ENCODE measurements at regions not wholly inside any gene's neighbourhood (a gene's known extent, or its start where the extent isn't known, plus 50 kb on each side); places are given as distances from the start of the nearest gene placed in this dataset.

- DNase-seq (ENCODE audit: low read depth, low spot score) (no peak), FAIRE-seq (no peak)
These were observed 155.7 kb downstream of the RDH14 start for GRCh38 chr2:18404708-18405107.

DNA sequence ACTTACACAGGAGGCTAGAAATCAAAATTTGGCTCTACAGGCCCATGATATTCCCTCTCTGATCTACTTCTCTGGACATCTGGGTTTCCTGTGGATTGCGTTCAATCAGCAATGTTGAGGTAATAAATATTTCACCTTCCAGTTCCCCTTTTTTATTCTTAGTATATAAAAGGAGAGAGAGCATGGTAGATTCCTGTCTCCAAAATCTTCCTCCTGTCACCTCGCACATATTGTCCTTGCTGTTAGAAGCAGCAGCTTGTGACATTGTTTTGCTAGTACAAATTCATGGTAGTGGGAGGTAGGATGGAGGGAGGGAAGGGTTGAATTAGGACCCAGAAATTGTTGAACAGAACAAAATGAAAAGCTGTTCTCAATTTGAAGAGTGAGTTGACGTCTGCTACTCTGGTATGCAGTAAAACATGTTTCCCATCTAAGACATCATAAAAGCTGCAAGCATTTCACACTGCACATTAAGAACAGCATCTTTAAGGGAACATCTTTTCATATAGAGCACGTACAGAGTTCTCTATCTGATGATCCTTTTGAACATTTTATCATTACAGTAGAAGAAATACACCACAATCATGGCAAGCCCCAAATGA, 156.4 kb downstream of the RDH14 start:
- ChIA-PET SMC1A (ENCODE audit: uncharacterized antibody, unreplicated experiment) (interaction anchor here (0.8 kb wide), 1 partner anchor 9 kb away, joined by 3 read pairs; no protein-coding TSS in a partner anchor), CTCF (interaction anchor here (1.1 to 2.4 kb wide), 6 partner anchors 9 to 24 kb away, joined by 3 to 16 read pairs (median 6); no protein-coding TSS in a partner anchor), RAD21 (ENCODE audit: unreplicated experiment) (no interaction called here), POLR2A (no interaction called here)
- intact Hi-C loops (cut with micrococcal nuclease; ENCODE audit: unreplicated experiment) (no loop called here), in situ Hi-C loops (cut with MboI) (no loop called here)
- H3K9me3 ChIP-seq (replicated peaks; ENCODE audit: control insufficient read depth, insufficient read depth, low read length): no peaks in the 10 kb centered on the region
- no peaks in the 10 kb centered on the region for H3K36me3 ChIP-seq (ENCODE audit: control insufficient read depth in 2 of 2, insufficient read depth in 2 of 2, low read length in 1 of 2)
- H3K4me1 ChIP-seq (ENCODE audit: control insufficient read depth, insufficient read depth, low read length): no peaks in the 10 kb centered on the region
- no peak overlapping the region for H3K27ac ChIP-seq (ENCODE audit: control insufficient read depth, insufficient read depth)
- no peak overlapping the region for H3K4me2 ChIP-seq (ENCODE audit: control insufficient read depth, insufficient read depth)
- no peak overlapping the region for H2AFZ ChIP-seq (ENCODE audit: control insufficient read depth, low read depth, low read length)
- no peak overlapping the region for H3K4me3 ChIP-seq
- no peak for DNase-seq (ENCODE audit: low read depth, low spot score)
- no peaks in the 10 kb centered on the region for H4K20me1 ChIP-seq (ENCODE audit: control insufficient read depth, insufficient read depth)
- 0% methylated on average over 4 of the region's 4 CpGs for WGBS (ENCODE audit: insufficient coverage, insufficient replicate concordance, low lambda C conversion rate, missing lambda C conversion rate)
- H3K9ac ChIP-seq (ENCODE audit: control insufficient read depth, insufficient read depth, low read length): no peak overlapping the region
- no peaks in the 10 kb centered on the region for H3K27me3 ChIP-seq (replicated peaks in 1 of 2; ENCODE audit: control insufficient read depth in 2 of 2, insufficient read depth in 2 of 2, low read length in 1 of 2)
- no peak for FAIRE-seq
- H3K79me2 ChIP-seq (ENCODE audit: control insufficient read depth, insufficient read depth, low read length): no peaks in the 10 kb centered on the region
- no peak for ATAC-seq
- BruUV-seq (replicated peaks): no TSS peak
- TF ChIP-seq BMI1 (IDR thresholded peaks at IDR 0.05; ENCODE audit: borderline replicate concordance): no peak
- no peak for TF ChIP-seq POLR2A (IDR thresholded peaks at IDR 0.05; ENCODE audit: low read depth, low read length)
- TF ChIP-seq SREBF2 (IDR thresholded peaks at IDR 0.05; ENCODE audit: low read length): no peak
- no peak for TF ChIP-seq MYB (IDR thresholded peaks at IDR 0.05; ENCODE audit: borderline replicate concordance, low read depth, low read length)
- no peak for TF ChIP-seq NR2C1 (IDR thresholded peaks at IDR 0.05)
- TF ChIP-seq RUNX3 (IDR thresholded peaks at IDR 0.05; ENCODE audit: low read length): no peak
- no peak for TF ChIP-seq TARDBP (IDR thresholded peaks at IDR 0.05; ENCODE audit: borderline replicate concordance)
- TF ChIP-seq, protein P1, sequence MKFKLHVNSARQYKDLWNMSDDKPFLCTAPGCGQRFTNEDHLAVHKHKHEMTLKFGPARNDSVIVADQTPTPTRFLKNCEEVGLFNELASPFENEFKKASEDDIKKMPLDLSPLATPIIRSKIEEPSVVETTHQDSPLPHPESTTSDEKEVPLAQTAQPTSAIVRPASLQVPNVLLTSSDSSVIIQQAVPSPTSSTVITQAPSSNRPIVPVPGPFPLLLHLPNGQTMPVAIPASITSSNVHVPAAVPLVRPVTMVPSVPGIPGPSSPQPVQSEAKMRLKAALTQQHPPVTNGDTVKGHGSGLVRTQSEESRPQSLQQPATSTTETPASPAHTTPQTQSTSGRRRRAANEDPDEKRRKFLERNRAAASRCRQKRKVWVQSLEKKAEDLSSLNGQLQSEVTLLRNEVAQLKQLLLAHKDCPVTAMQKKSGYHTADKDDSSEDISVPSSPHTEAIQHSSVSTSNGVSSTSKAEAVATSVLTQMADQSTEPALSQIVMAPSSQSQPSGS (IDR thresholded peaks at IDR 0.05; ENCODE audit: low read length): no peak
- TF ChIP-seq CHD4 (IDR thresholded peaks at IDR 0.05): no peak
- TF ChIP-seq ASH2L (IDR thresholded peaks at IDR 0.05; ENCODE audit: borderline replicate concordance, low read depth): no peak
- no peak for TF ChIP-seq POLR2AphosphoS5 (IDR thresholded peaks at IDR 0.05; ENCODE audit: low read length)

More at GRCh38 chr2:18404708-18405107, 155.7 kb downstream of the RDH14 start:
- no peak overlapping the region for H3K9ac ChIP-seq (ENCODE audit: control insufficient read depth, insufficient read depth, low read length)
- no peak overlapping the region for H3K4me2 ChIP-seq (ENCODE audit: control insufficient read depth, insufficient read depth)
- SMC1A ChIA-PET (ENCODE audit: uncharacterized antibody, unreplicated experiment): interaction anchor here (0.8 to 1.2 kb wide), 3 partner anchors 9 to 23 kb away, joined by 3 to 4 read pairs (median 3); no protein-coding TSS in a partner anchor
- no peaks in the 10 kb centered on the region for H3K9me3 ChIP-seq (replicated peaks; ENCODE audit: control insufficient read depth, insufficient read depth, low read length)
- no peaks in the 10 kb centered on the region for H3K79me2 ChIP-seq (ENCODE audit: control insufficient read depth, insufficient read depth, low read length)
- 8% methylated on average over 5 of the region's 5 CpGs for WGBS (ENCODE audit: insufficient coverage, insufficient replicate concordance, low lambda C conversion rate, missing lambda C conversion rate)
- no peak overlapping the region for H3K27ac ChIP-seq (ENCODE audit: control insufficient read depth, insufficient read depth)
- CTCF ChIA-PET: interaction anchor here (1.1 to 2.4 kb wide), 6 partner anchors 9 to 25 kb away, joined by 3 to 16 read pairs (median 6); no protein-coding TSS in a partner anchor
- no peaks in the 10 kb centered on the region for H4K20me1 ChIP-seq (ENCODE audit: control insufficient read depth, insufficient read depth)
- TF ChIP-seq CBX3 (IDR thresholded peaks at IDR 0.05; ENCODE audit: borderline replicate concordance, low read depth) (no peak), KAT2A (conservative IDR thresholded peaks at IDR 0.05; ENCODE audit: control insufficient read depth, low read depth, low read length) (no peak)
- TF ChIP-seq, protein P2, sequence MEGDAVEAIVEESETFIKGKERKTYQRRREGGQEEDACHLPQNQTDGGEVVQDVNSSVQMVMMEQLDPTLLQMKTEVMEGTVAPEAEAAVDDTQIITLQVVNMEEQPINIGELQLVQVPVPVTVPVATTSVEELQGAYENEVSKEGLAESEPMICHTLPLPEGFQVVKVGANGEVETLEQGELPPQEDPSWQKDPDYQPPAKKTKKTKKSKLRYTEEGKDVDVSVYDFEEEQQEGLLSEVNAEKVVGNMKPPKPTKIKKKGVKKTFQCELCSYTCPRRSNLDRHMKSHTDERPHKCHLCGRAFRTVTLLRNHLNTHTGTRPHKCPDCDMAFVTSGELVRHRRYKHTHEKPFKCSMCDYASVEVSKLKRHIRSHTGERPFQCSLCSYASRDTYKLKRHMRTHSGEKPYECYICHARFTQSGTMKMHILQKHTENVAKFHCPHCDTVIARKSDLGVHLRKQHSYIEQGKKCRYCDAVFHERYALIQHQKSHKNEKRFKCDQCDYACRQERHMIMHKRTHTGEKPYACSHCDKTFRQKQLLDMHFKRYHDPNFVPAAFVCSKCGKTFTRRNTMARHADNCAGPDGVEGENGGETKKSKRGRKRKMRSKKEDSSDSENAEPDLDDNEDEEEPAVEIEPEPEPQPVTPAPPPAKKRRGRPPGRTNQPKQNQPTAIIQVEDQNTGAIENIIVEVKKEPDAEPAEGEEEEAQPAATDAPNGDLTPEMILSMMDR (IDR thresholded peaks at IDR 0.05 in 2 of 3, conservative IDR thresholded peaks at IDR 0.05 in 1 of 3; ENCODE audit: control insufficient read depth in 2 of 3, extremely low read depth in 1 of 3, insufficient read depth in 1 of 3, low read depth in 3 of 3, low read length in 3 of 3): peak in 2 of 3 experiments; percentile 29 to 40; a peak in 3 of 6 replicates
- peak; percentile 57 for ATAC-seq
- H3K4me1 ChIP-seq (ENCODE audit: control insufficient read depth, insufficient read depth, low read length): no peaks in the 10 kb centered on the region
- no TSS peak for BruUV-seq (replicated peaks)
- no peak overlapping the region for H3K4me3 ChIP-seq
- no peaks in the 10 kb centered on the region for H3K36me3 ChIP-seq (ENCODE audit: control insufficient read depth in 2 of 2, insufficient read depth in 2 of 2, low read length in 1 of 2)
- RAD21 ChIA-PET (ENCODE audit: unreplicated experiment): no interaction called here
- H3K27me3 ChIP-seq (replicated peaks in 1 of 2; ENCODE audit: control insufficient read depth in 2 of 2, insufficient read depth in 2 of 2, low read length in 1 of 2): no peaks in the 10 kb centered on the region
- POLR2A ChIA-PET: no interaction called here
- in situ Hi-C loops (cut with MboI) (no loop called here), intact Hi-C loops (cut with micrococcal nuclease; ENCODE audit: unreplicated experiment) (no loop called here)
- no peak overlapping the region for H2AFZ ChIP-seq (ENCODE audit: control insufficient read depth, low read depth, low read length)
